K562 (cell line): ENCODE measurements at regions not wholly inside any gene's neighbourhood (a gene's known extent, or its start where the extent isn't known, plus 50 kb on each side); places are given as distances from the start of the nearest gene placed in this dataset.

ENCODE experiments used
- ATAC-seq: fragments of 200-7000 bp; cut with Tn5 transposase; 3 replicates; pipeline ENCODE4 v1.9.1; 2020; ENCODE audit warnings: moderate library complexity
- BruUV-seq: library from RNA; stranded (reverse); fragments of 400-500 nt; replicated peaks from 2 replicates; lab custom pipeline; 2021; lab: Mats Ljungman, UMichigan
- CTCF ChIA-PET: fragments of 300-600 bp; formaldehyde crosslinking; extraction: SDS; loops from one replicate; lab custom pipeline; 2021; ENCODE audit warnings: low intra/inter-chr PET ratio; lab: Yijun Ruan, JAX
- POLR2A ChIA-PET: fragments of 300-600, 350-650 bp; sonication (Branson Sonifier 250); formaldehyde crosslinking; extraction: SDS; loops from one replicate; lab custom pipeline; 2021; ENCODE audit warnings: antibody characterized with exemption, inconsistent platforms; lab: Yijun Ruan, JAX
- DNase-seq, 4 experiments: peaks; one replicate each; pipeline versions ENCODE4 v3.0.0 to v3.0.0-alpha.2; 2011 to 2018; ENCODE audit warnings: low spot score in 3 of 4, mixed read lengths in 3 of 4; ENCODE audit errors: extremely low read depth in 1 of 4
- FAIRE-seq: peaks from 2 replicates; lab custom pipeline; 2011; peaks lifted over from hg19 to GRCh38; lab: Jason Lieb, UNC
- H2AFZ ChIP-seq: 2 replicates; pipeline ENCODE4 v1.6.0; 2011; ENCODE audit warnings: low read depth, low read length, control low read depth, inconsistent platforms
- H3K27ac ChIP-seq: fragments of 200-600 bp; 3 replicates; pipeline ENCODE4 v1.8.0; 2011; ENCODE audit warnings: low read depth, mild to moderate bottlenecking, control low read depth, inconsistent platforms, low read length, moderate library complexity, mixed read lengths; ENCODE audit errors: extremely low read depth
- H3K27me3 ChIP-seq, 2 experiments: fragments of 300-600 bp in 1 of 2; 2 replicates in 1 of 2; 3 replicates in 1 of 2; pipeline versions ENCODE4 v1.6.0 to v1.8.0; 2011; ENCODE audit warnings: inconsistent platforms in 2 of 2, low read length in 2 of 2, mild to moderate bottlenecking in 1 of 2, mixed read lengths in 1 of 2, moderate library complexity in 1 of 2; ENCODE audit not compliant: control insufficient read depth in 2 of 2, insufficient read depth in 2 of 2
- H3K36me3 ChIP-seq: fragments of 300-600 bp; 3 replicates; pipeline ENCODE4 v1.8.0; 2011; ENCODE audit warnings: mild to moderate bottlenecking, low read length, inconsistent platforms; ENCODE audit not compliant: control insufficient read depth, insufficient read depth
- H3K4me1 ChIP-seq, 2 experiments: fragments of 200-600 bp in 1 of 2; replicated peaks in 1 of 2; 2 replicates in 1 of 2; 3 replicates in 1 of 2; pipeline versions ENCODE4 v1.5.1 to v1.8.0; 2011; ENCODE audit warnings: inconsistent platforms in 2 of 2, low read length in 2 of 2, mild to moderate bottlenecking in 1 of 2, mixed read lengths in 1 of 2, moderate library complexity in 1 of 2; ENCODE audit not compliant: control insufficient read depth in 2 of 2, insufficient read depth in 2 of 2
- H3K4me2 ChIP-seq: 2 replicates; pipeline ENCODE4 v1.6.1; 2011; ENCODE audit warnings: low read length, control low read depth, inconsistent platforms, mixed read lengths; ENCODE audit not compliant: insufficient read depth
- H3K4me3 ChIP-seq: fragments of 200-600 bp; sonication (generic), shearing (Covaris generic); 2 replicates; pipeline ENCODE4 v1.5.1; 2016; ENCODE audit warnings: control low read depth, inconsistent platforms
- H3K79me2 ChIP-seq: fragments of 200-600 bp; 3 replicates; pipeline ENCODE4 v1.8.0; 2011; ENCODE audit warnings: low read length, inconsistent platforms; ENCODE audit not compliant: control insufficient read depth, insufficient read depth
- H3K9ac ChIP-seq, 2 experiments: 2 replicates each; pipeline versions ENCODE4 v1.6.0 to v1.6.1; 2011; ENCODE audit warnings: low read depth in 2 of 2, low read length in 2 of 2, control low read depth in 1 of 2, inconsistent platforms in 1 of 2, mild to moderate bottlenecking in 1 of 2, mixed read lengths in 1 of 2; ENCODE audit not compliant: insufficient read depth in 1 of 2
- H3K9me1 ChIP-seq: one replicate; pipeline ENCODE4 v1.6.0; 2011; ENCODE audit warnings: inconsistent platforms, mild to moderate bottlenecking, low read length, moderate library complexity; ENCODE audit not compliant: control insufficient read depth, insufficient read depth
- H3K9me3 ChIP-seq: replicated peaks from 2 replicates; pipeline ENCODE4 v1.5.1; 2011; ENCODE audit warnings: low read depth, low read length, inconsistent platforms; ENCODE audit not compliant: control insufficient read depth, insufficient read depth
- H4K20me1 ChIP-seq: replicated peaks from 2 replicates; pipeline ENCODE4 v1.6.1; 2011; ENCODE audit warnings: low read length, inconsistent platforms, mixed read lengths; ENCODE audit not compliant: control insufficient read depth, insufficient read depth
- DMBX1 ChIP-seq: fragments of 250-450 bp; sonication (Bioruptor Pico); IDR thresholded peaks from 2 replicates; pipeline ENCODE4 v1.8.0; 2022; ENCODE audit warnings: inconsistent platforms, mild to moderate bottlenecking, moderate library complexity, borderline replicate concordance
- FOXJ3 ChIP-seq: sonication (generic); formaldehyde crosslinking; IDR thresholded peaks from 2 replicates; pipeline ENCODE4 v1.4.0; 2020; ENCODE audit warnings: mild to moderate bottlenecking, missing genetic modification reagents
- MYNN ChIP-seq, 2 experiments: sonication (generic); formaldehyde crosslinking in 1 of 2; IDR thresholded peaks; 2 replicates each; pipeline versions ENCODE4 v1.5.0 to v1.6.1; 2016 to 2020; ENCODE audit warnings: antibody characterized with exemption in 1 of 2, missing genetic modification reagents in 1 of 2
- PHB2 ChIP-seq: fragments of 450-650 bp; IDR thresholded peaks from 2 replicates; pipeline ENCODE4 v1.6.1; 2017; ENCODE audit warnings: low read depth
- SMAD4 ChIP-seq: fragments of 250-450 bp; sonication (Bioruptor Pico); conservative IDR thresholded peaks from 2 replicates; pipeline ENCODE4 v1.8.0; 2021; ENCODE audit warnings: inconsistent platforms, mild to moderate bottlenecking, moderate library complexity
- TAF9B ChIP-seq: fragments of 450-650 bp; IDR thresholded peaks from 2 replicates; pipeline ENCODE4 v1.6.1; 2018; ENCODE audit warnings: mild to moderate bottlenecking; ENCODE audit not compliant: partially characterized antibody
- WGBS: fragments of 100-300 bp; shearing (Covaris generic); methylation state at CpG from one replicate; pipeline ENCODE4 v1.1.6; 2016; ENCODE audit warnings: low coverage, mixed read lengths; ENCODE audit not compliant: insufficient coverage; ENCODE audit errors: missing lambda C conversion rate; 5-methylcytosine and 5-hydroxymethylcytosine counted together
- in situ Hi-C: fragments of 300-500 bp; cut with MboI; formaldehyde crosslinking; loops from 4 replicates; pipeline ENCODE4 v1.15.0; 2018; ENCODE audit warnings: inconsistent platforms, mixed read lengths
- intact Hi-C: fragments of 100-400 bp; cut with micrococcal nuclease; formaldehyde crosslinking; loops from 2 replicates; pipeline ENCODE4 v1.14.2; 2022
- TF ChIP-seq, protein P1 (sequence below): sonication (generic); formaldehyde crosslinking; IDR thresholded peaks from 2 replicates; pipeline ENCODE4 v1.8.0; 2022; ENCODE audit warnings: mild to moderate bottlenecking, missing genetic modification reagents
- TF ChIP-seq, protein P2 (sequence below): fragments of 450-650 bp; formaldehyde crosslinking; IDR thresholded peaks from 2 replicates; pipeline ENCODE4 v1.4.0; 2020; ENCODE audit warnings: mild to moderate bottlenecking, moderate library complexity

DNA sequence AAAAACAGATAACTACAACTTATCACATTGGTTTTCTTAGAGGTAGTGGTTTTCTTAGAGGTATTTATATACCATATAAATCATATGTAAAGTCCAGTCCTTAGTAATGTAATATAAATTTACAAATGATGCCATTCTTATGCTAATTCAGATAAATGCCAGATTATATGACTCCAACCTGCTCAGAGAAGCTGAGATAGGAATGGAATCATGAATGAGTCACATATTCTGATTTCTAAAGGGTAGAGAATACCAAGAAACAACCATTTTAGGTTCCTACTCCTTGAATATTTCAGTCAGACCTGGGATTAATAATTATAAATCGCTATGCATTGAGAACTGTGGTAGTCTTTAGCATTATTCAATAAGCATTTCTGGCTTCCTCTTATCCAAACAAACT, 760.1 kb upstream of the NEGR1 start:
- Histone ChIP-seq H3K36me3 (no peaks in the 10 kb centered on the region), H3K9me1 (no peaks in the 10 kb centered on the region), H3K79me2 (no peaks in the 10 kb centered on the region), H3K4me1 (no peaks in the 10 kb centered on the region), H3K4me3 (no peak overlapping the region), H3K9me3 (0 out of 2 replicates have a peak, but pooled peaks cover 1% of the 10 kb centered on the region), H3K27me3 (no peaks in the 10 kb centered on the region), H3K4me2 (no peak overlapping the region), H3K27ac (no peak overlapping the region), H4K20me1 (no peaks in the 10 kb centered on the region), H2AFZ (no peak overlapping the region), H3K9ac (no peak overlapping the region)
- POLR2A ChIA-PET = no interaction called here
- DNase-seq (no peak), ATAC-seq (no peak), FAIRE-seq (no peak)
- CTCF ChIA-PET = no interaction called here
- no TSS peak for BruUV-seq
- intact Hi-C loops = no loop called here
- TF ChIP-seq TAF9B = no peak
- no peak for TF ChIP-seq MYNN (IDR thresholded peaks at IDR 0.05)
- TF ChIP-seq MYNN (CRISPR knock-in tag; IDR thresholded peaks at IDR 0.05) = no peak
- in situ Hi-C loops = no loop called here
- WGBS = 7% methylated on average over 1 of the region's 1 CpG

DNA sequence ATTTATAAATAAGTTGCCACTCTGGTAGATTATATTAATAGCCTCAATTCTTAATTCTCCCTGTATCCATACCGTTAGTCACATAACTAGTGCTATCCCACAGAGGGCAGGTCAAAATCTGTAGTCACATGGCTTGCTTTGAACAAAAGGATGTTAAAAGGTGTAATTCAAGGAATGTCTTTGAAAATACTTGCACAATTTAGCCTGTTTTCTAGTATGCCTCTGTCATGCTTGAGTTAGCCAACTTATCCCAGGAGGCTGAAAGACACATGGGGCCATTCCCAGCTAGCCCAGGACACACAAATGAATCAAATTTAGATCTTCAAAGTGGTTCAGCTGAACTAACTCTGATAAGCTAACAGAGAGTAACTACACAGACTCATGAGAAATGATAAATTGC, 758.5 kb upstream of the NEGR1 start:
- in situ Hi-C loops = no loop called here
- Histone ChIP-seq H3K4me1 (no peaks in the 10 kb centered on the region), H4K20me1 (no peaks in the 10 kb centered on the region), H3K27me3 (no peaks in the 10 kb centered on the region), H3K9me1 (no peaks in the 10 kb centered on the region), H3K9me3 (0 out of 2 replicates have a peak, but pooled peaks cover 1% of the 10 kb centered on the region), H3K36me3 (no peaks in the 10 kb centered on the region), H3K4me2 (no peak overlapping the region), H3K27ac (no peak overlapping the region), H3K79me2 (no peaks in the 10 kb centered on the region), H2AFZ (no peak overlapping the region), H3K9ac (no peak overlapping the region), H3K4me3 (no peak overlapping the region)
- intact Hi-C loops = no loop called here
- WGBS = 0% methylated on average over 1 of the region's 1 CpG
- TF ChIP-seq FOXJ3 (no peak), PHB2 (no peak), SMAD4 (no peak), DMBX1 (no peak)
- TF ChIP-seq, protein P1, sequence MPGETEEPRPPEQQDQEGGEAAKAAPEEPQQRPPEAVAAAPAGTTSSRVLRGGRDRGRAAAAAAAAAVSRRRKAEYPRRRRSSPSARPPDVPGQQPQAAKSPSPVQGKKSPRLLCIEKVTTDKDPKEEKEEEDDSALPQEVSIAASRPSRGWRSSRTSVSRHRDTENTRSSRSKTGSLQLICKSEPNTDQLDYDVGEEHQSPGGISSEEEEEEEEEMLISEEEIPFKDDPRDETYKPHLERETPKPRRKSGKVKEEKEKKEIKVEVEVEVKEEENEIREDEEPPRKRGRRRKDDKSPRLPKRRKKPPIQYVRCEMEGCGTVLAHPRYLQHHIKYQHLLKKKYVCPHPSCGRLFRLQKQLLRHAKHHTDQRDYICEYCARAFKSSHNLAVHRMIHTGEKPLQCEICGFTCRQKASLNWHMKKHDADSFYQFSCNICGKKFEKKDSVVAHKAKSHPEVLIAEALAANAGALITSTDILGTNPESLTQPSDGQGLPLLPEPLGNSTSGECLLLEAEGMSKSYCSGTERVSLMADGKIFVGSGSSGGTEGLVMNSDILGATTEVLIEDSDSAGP (CRISPR knock-in tag) = no peak
- TF ChIP-seq, protein P2, sequence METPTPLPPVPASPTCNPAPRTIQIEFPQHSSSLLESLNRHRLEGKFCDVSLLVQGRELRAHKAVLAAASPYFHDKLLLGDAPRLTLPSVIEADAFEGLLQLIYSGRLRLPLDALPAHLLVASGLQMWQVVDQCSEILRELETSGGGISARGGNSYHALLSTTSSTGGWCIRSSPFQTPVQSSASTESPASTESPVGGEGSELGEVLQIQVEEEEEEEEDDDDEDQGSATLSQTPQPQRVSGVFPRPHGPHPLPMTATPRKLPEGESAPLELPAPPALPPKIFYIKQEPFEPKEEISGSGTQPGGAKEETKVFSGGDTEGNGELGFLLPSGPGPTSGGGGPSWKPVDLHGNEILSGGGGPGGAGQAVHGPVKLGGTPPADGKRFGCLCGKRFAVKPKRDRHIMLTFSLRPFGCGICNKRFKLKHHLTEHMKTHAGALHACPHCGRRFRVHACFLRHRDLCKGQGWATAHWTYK (CRISPR knock-in tag) = no peak
- POLR2A ChIA-PET = no interaction called here
- DNase-seq (no peak), ATAC-seq (no peak), FAIRE-seq (no peak)
- BruUV-seq = no TSS peak
- CTCF ChIA-PET = no interaction called here
